GM23248 (cell line): ENCODE measurements at regions not wholly inside any gene's neighbourhood (a gene's known extent, or its start where the extent isn't known, plus 50 kb on each side); places are given as distances from the start of the nearest gene placed in this dataset.

Source experiments
- EZH2 ChIP-seq: fragments of 200-600 bp; sonication (generic); IDR thresholded peaks from 2 replicates; pipeline ENCODE4 v1.6.1; 2018; ENCODE audit warnings: antibody characterized with exemption, mild to moderate bottlenecking; ENCODE audit not compliant: insufficient read depth, poor library complexity, severe bottlenecking
- EZH2phosphoT487 ChIP-seq: fragments of 200-600 bp; sonication (generic); IDR thresholded peaks from 2 replicates; pipeline ENCODE4 v1.6.1; 2018; ENCODE audit warnings: antibody characterized with exemption, moderate library complexity, mild to moderate bottlenecking, low read depth; ENCODE audit not compliant: insufficient read depth

DNA sequence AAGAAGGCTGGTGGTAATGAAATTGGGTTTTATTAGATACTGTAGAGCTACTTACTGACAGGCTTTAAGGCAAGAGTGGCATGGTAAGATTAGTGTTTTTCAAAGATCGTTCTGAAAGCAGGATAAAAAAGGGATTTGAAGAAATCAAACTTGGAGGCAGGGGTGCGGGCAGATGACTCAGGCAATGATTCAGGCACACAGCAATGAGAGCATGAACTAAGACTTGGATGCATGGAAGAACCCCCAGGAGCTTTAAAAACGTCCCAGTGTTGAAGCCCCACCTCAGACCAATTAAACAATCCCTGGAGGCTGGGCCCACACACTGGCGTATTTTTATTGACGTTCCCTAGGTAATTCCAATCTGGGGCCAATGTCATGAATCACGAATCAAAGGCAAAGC is 102.5 kb downstream of the SREK1 start:
- TF ChIP-seq EZH2 (no peak), EZH2phosphoT487 (no peak)
